Gastroesophageal sphincter (tissue), 3 donors: ENCODE measurements at regions not wholly inside any gene's neighbourhood (a gene's known extent, or its start where the extent isn't known, plus 50 kb on each side); places are given as distances from the start of the nearest gene placed in this dataset.

Experiments used
- POLR2A ChIP-seq, 2 donors: fragments of 450-650 bp; IDR thresholded peaks; one replicate each; pipeline ENCODE4 v1.6.1; 2017; ENCODE audit warnings: antibody characterized with exemption in 2 of 2, mild to moderate bottlenecking in 2 of 2, moderate library complexity in 1 of 2
- POLR2AphosphoS5 ChIP-seq: sonication (generic); formaldehyde crosslinking; IDR thresholded peaks from one replicate; pipeline ENCODE4 v1.6.1; 2017; ENCODE audit warnings: antibody characterized with exemption
- TF ChIP-seq, protein P1 (sequence below), 4 experiments: fragments of 200-600 bp in 2 of 4; fragments of 450-650 bp in 2 of 4; sonication (generic) in 1 of 4; IDR thresholded peaks; one replicate each; pipeline ENCODE4 v1.5.1; 2017 to 2019; ENCODE audit warnings: antibody characterized with exemption in 4 of 4, mild to moderate bottlenecking in 2 of 4, moderate library complexity in 2 of 4

GRCh38 chr5:104526866-104527265 is 964.3 kb upstream of the NUDT12 start:
- TF ChIP-seq POLR2A (IDR thresholded peaks at IDR 0.05) (no peak), POLR2AphosphoS5 (no peak)
- TF ChIP-seq, protein P1, sequence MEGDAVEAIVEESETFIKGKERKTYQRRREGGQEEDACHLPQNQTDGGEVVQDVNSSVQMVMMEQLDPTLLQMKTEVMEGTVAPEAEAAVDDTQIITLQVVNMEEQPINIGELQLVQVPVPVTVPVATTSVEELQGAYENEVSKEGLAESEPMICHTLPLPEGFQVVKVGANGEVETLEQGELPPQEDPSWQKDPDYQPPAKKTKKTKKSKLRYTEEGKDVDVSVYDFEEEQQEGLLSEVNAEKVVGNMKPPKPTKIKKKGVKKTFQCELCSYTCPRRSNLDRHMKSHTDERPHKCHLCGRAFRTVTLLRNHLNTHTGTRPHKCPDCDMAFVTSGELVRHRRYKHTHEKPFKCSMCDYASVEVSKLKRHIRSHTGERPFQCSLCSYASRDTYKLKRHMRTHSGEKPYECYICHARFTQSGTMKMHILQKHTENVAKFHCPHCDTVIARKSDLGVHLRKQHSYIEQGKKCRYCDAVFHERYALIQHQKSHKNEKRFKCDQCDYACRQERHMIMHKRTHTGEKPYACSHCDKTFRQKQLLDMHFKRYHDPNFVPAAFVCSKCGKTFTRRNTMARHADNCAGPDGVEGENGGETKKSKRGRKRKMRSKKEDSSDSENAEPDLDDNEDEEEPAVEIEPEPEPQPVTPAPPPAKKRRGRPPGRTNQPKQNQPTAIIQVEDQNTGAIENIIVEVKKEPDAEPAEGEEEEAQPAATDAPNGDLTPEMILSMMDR (IDR thresholded peaks at IDR 0.05): no peak
